ENCODE measurements at regions not wholly inside any gene's neighbourhood (a gene's known extent, or its start where the extent isn't known, plus 50 kb on each side); places are given as distances from the start of the nearest gene placed in this dataset.

DNA sequence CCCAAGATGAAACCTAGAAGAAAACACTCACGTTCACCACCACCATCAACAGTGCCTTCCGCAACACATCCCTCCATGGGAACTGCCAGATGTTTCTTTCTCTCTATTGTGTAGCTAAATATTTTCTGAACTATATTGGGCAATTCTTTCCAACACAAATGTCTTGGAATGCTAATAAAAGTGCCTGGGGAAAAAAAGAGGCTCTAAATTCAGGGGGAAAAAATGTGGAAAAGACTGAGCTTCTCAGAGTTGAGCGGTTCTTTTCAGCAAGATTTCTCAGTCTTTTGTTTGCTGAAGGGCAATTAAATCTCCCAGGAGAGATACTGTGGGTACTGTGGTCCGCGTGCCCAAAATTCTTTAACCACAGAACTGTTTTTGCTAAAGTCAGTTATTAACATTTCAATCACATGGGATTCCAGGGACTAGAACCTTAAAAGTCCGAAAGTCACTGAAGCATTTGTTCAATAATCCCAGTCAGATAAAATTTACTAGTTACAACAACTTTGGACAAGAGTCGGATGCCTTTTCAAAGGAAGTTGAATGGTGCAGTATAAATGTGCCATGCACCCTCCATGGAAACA lies 51.9 kb upstream of the DHRSX start:
- TF ChIP-seq SUZ12 (IDR thresholded peaks at IDR 0.05; ENCODE audit: extremely low read depth, insufficient read depth, insufficient read length) (no peak), YY1 (IDR thresholded peaks at IDR 0.05; ENCODE audit: insufficient read depth, insufficient read length) (no peak), ZNF274 (IDR thresholded peaks at IDR 0.05; ENCODE audit: low read depth, low read length) (no peak)
